ENCODE measurements at regions not wholly inside any gene's neighbourhood (a gene's known extent, or its start where the extent isn't known, plus 50 kb on each side); places are given as distances from the start of the nearest gene placed in this dataset.

DNA sequence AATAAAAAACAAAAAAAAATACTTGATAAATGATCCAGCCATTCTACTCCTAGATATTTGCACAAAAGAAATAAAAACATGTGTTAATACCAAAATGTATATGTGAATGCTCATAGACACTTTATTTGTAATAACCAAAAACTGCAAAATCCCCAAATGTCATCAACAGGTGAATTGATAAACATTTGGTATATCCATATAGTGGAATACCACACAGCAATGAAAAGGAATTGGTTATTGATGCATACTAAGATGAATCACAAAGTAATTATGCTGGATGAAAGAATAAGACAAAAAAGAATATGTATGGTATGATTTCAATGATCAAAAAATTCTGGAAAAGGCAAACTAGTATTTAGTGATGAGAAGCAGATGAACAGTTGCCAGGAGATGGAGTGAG, 124.7 kb upstream of the VASH1 start:
- no peak for ATAC-seq

More for the DNA sequence above, 124.7 kb upstream of the VASH1 start:
- TF ChIP-seq ZFX (IDR thresholded peaks at IDR 0.05) (no peak), ELF1 (IDR thresholded peaks at IDR 0.05; ENCODE audit: borderline replicate concordance, low read depth) (no peak), SP1 (IDR thresholded peaks at IDR 0.05; ENCODE audit: low read depth) (no peak), YY1 (IDR thresholded peaks at IDR 0.05; ENCODE audit: extremely low read depth, insufficient replicate concordance, low read depth, low read length) (no peak), ATF3 (IDR thresholded peaks at IDR 0.05) (no peak), TCF7L2 (IDR thresholded peaks at IDR 0.05; ENCODE audit: borderline replicate concordance, extremely low read depth, insufficient read depth, insufficient read length) (no peak), POLR2A (IDR thresholded peaks at IDR 0.05; ENCODE audit: borderline replicate concordance, extremely low read depth, insufficient read depth, insufficient read length) (no peak)
- TF ChIP-seq, protein P1, sequence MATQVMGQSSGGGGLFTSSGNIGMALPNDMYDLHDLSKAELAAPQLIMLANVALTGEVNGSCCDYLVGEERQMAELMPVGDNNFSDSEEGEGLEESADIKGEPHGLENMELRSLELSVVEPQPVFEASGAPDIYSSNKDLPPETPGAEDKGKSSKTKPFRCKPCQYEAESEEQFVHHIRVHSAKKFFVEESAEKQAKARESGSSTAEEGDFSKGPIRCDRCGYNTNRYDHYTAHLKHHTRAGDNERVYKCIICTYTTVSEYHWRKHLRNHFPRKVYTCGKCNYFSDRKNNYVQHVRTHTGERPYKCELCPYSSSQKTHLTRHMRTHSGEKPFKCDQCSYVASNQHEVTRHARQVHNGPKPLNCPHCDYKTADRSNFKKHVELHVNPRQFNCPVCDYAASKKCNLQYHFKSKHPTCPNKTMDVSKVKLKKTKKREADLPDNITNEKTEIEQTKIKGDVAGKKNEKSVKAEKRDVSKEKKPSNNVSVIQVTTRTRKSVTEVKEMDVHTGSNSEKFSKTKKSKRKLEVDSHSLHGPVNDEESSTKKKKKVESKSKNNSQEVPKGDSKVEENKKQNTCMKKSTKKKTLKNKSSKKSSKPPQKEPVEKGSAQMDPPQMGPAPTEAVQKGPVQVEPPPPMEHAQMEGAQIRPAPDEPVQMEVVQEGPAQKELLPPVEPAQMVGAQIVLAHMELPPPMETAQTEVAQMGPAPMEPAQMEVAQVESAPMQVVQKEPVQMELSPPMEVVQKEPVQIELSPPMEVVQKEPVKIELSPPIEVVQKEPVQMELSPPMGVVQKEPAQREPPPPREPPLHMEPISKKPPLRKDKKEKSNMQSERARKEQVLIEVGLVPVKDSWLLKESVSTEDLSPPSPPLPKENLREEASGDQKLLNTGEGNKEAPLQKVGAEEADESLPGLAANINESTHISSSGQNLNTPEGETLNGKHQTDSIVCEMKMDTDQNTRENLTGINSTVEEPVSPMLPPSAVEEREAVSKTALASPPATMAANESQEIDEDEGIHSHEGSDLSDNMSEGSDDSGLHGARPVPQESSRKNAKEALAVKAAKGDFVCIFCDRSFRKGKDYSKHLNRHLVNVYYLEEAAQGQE (IDR thresholded peaks at IDR 0.05; ENCODE audit: low read depth) = no peak
- Histone ChIP-seq H3K9ac (ENCODE audit: low read length) (no peak overlapping the region), H3K9me2 (ENCODE audit: insufficient read depth) (no peaks in the 10 kb centered on the region), H3K4me3 (replicated peaks in 1 of 2; ENCODE audit: low read depth in 1 of 2, low read length in 2 of 2) (no peak overlapping the region), H3K79me2 (ENCODE audit: insufficient read depth, low read length) (no peaks in the 10 kb centered on the region), H3K4me1 (ENCODE audit: control insufficient read depth in 1 of 2, insufficient read depth in 2 of 2, low read length in 2 of 2) (no peaks in the 10 kb centered on the region), H4K20me1 (ENCODE audit: insufficient read depth) (no peaks in the 10 kb centered on the region), H3K4me2 (ENCODE audit: low read length) (no peak overlapping the region), H3K9me3 (ENCODE audit: control insufficient read depth in 1 of 2, insufficient read depth in 1 of 2, low read depth in 1 of 2, low read length in 2 of 2) (no peaks in the 10 kb centered on the region), H3K36me3 (ENCODE audit: control insufficient read depth in 1 of 2, insufficient read depth in 2 of 2, low read length in 2 of 2) (no peaks in the 10 kb centered on the region), H2AFZ (ENCODE audit: low read depth, low read length, poor library complexity, severe bottlenecking) (no peak overlapping the region), H3K27ac (ENCODE audit: low read depth, low read length) (no peak overlapping the region), H3K27me3 (ENCODE audit: insufficient read depth, low read length) (no peaks in the 10 kb centered on the region)
- BruUV-seq (replicated peaks) = no TSS peak
- intact Hi-C loops (cut with micrococcal nuclease) = no loop called here
- ChIA-PET RAD21 (ENCODE audit: low non-redundant PET in 1 of 2, low total read pairs in 2 of 2, uncharacterized antibody in 2 of 2, unreplicated experiment in 2 of 2) (no interaction called here), CTCF (no interaction called here), POLR2A (no interaction called here)
- DNase-seq (ENCODE audit: low read depth, low spot score) = no peak
